Fibroblast of lung (primary cell): ENCODE measurements at regions not wholly inside any gene's neighbourhood (a gene's known extent, or its start where the extent isn't known, plus 50 kb on each side); places are given as distances from the start of the nearest gene placed in this dataset.

ENCODE experiments used
- DNase-seq, 2 donors: peaks; one replicate each; pipeline versions ENCODE4 v3.0.0 to v3.0.0-alpha.2; 2010; ENCODE audit warnings: low read depth in 2 of 2
- H2AFZ ChIP-seq: 2 replicates; pipeline ENCODE4 v1.5.1; 2012; ENCODE audit warnings: low read length, control low read depth, inconsistent platforms
- H3K27ac ChIP-seq: 2 replicates; pipeline ENCODE4 v1.5.1; 2011; ENCODE audit warnings: low read length, control low read depth; ENCODE audit not compliant: insufficient read depth
- H3K27me3 ChIP-seq: 2 replicates; pipeline ENCODE4 v1.5.1; 2011; ENCODE audit warnings: mild to moderate bottlenecking, low read length; ENCODE audit not compliant: control insufficient read depth, insufficient read depth
- H3K36me3 ChIP-seq: 2 replicates; pipeline ENCODE4 v1.5.1; 2011; ENCODE audit warnings: low read length; ENCODE audit not compliant: control insufficient read depth, insufficient read depth
- H3K4me1 ChIP-seq: 2 replicates; pipeline ENCODE4 v1.5.1; 2011; ENCODE audit warnings: low read length; ENCODE audit not compliant: control insufficient read depth, insufficient read depth; ENCODE audit errors: extremely low read depth
- H3K4me2 ChIP-seq: 2 replicates; pipeline ENCODE4 v1.5.1; 2011; ENCODE audit warnings: low read length, control low read depth; ENCODE audit not compliant: insufficient read depth; ENCODE audit errors: extremely low read depth
- H3K4me3 ChIP-seq, 4 experiments: fragments of 200-600 bp in 1 of 4; sonication (generic) in 1 of 4; replicated peaks in 1 of 4; 2 replicates each; pipeline ENCODE4 v1.5.1; 2011 to 2016; ENCODE audit warnings: low read length in 4 of 4, low read depth in 3 of 4, mild to moderate bottlenecking in 3 of 4, control low read depth in 2 of 4, inconsistent platforms in 1 of 4, mixed read lengths in 1 of 4; ENCODE audit not compliant: insufficient read depth in 1 of 4; ENCODE audit errors: control extremely low read depth in 1 of 4
- H3K79me2 ChIP-seq: 2 replicates; pipeline ENCODE4 v1.5.1; 2012; ENCODE audit warnings: mild to moderate bottlenecking, low read length, inconsistent platforms; ENCODE audit not compliant: control insufficient read depth, insufficient read depth
- H3K9ac ChIP-seq: 2 replicates; pipeline ENCODE4 v1.5.1; 2011; ENCODE audit warnings: mild to moderate bottlenecking, low read length, control low read depth; ENCODE audit not compliant: insufficient read depth
- H3K9me3 ChIP-seq: 2 replicates; pipeline ENCODE4 v1.5.1; 2012; ENCODE audit warnings: low read depth, low read length; ENCODE audit not compliant: control insufficient read depth, insufficient read depth
- H4K20me1 ChIP-seq: 2 replicates; pipeline ENCODE4 v1.5.1; 2011; ENCODE audit warnings: low read length; ENCODE audit not compliant: control insufficient read depth, insufficient read depth; ENCODE audit errors: extremely low read depth
- CTCF ChIP-seq, 2 donors: IDR thresholded peaks in 1 of 2; conservative IDR thresholded peaks in 1 of 2; 1 replicate in 1 of 2; 2 replicates in 1 of 2; pipeline ENCODE4 v1.5.1; 2011 to 2012; ENCODE audit warnings: low read length in 2 of 2, control low read depth in 1 of 2, inconsistent platforms in 1 of 2, low read depth in 1 of 2, mild to moderate bottlenecking in 1 of 2
- EZH2 ChIP-seq: IDR thresholded peaks from 2 replicates; pipeline ENCODE4 v1.5.1; 2012; ENCODE audit warnings: low read length, control low read depth, mild to moderate bottlenecking; ENCODE audit errors: missing control alignments

GRCh38 chr9:12163723-12164458 lies 529.3 kb upstream of the TYRP1 start:
- no peaks in the 10 kb centered on the region for H3K79me2 ChIP-seq
- no peak overlapping the region for H3K27ac ChIP-seq

GRCh38 chr9:12166518-12166917 lies 526.7 kb upstream of the TYRP1 start:
- no peaks in the 10 kb centered on the region for H4K20me1 ChIP-seq
- TF ChIP-seq CTCF (conservative IDR thresholded peaks at IDR 0.05 in 1 of 2, IDR thresholded peaks at IDR 0.05 in 1 of 2; ENCODE audit: low read depth in 1 of 2, low read length in 2 of 2) (no peak), EZH2 (no peak)

More at GRCh38 chr9:12163723-12164458, 529.3 kb upstream of the TYRP1 start:
- no peak overlapping the region for H2AFZ ChIP-seq
- no peaks in the 10 kb centered on the region for H3K36me3 ChIP-seq
- no peak overlapping the region for H3K4me2 ChIP-seq
- H3K4me3 ChIP-seq = no peak overlapping the region
- H3K27me3 ChIP-seq = no peaks in the 10 kb centered on the region
- H3K4me1 ChIP-seq = no peaks in the 10 kb centered on the region
- H4K20me1 ChIP-seq = no peaks in the 10 kb centered on the region
- TF ChIP-seq EZH2 = no peak
- no peak for TF ChIP-seq CTCF (conservative IDR thresholded peaks at IDR 0.05 in 1 of 2, IDR thresholded peaks at IDR 0.05 in 1 of 2; ENCODE audit: low read depth in 1 of 2, low read length in 2 of 2)
- no peaks in the 10 kb centered on the region for H3K9me3 ChIP-seq
- no peak overlapping the region for H3K9ac ChIP-seq
- DNase-seq = no peak

GRCh38 chr9:12170456-12170855 lies 522.7 kb upstream of the TYRP1 start:
- H3K36me3 ChIP-seq = no peaks in the 10 kb centered on the region
- no peaks in the 10 kb centered on the region for H3K9me3 ChIP-seq
- TF ChIP-seq CTCF (conservative IDR thresholded peaks at IDR 0.05 in 1 of 2, IDR thresholded peaks at IDR 0.05 in 1 of 2; ENCODE audit: low read depth in 1 of 2, low read length in 2 of 2) (no peak), EZH2 (no peak)
- no peaks in the 10 kb centered on the region for H4K20me1 ChIP-seq
- H3K79me2 ChIP-seq = no peaks in the 10 kb centered on the region
- no peak overlapping the region for H3K9ac ChIP-seq
- no peak overlapping the region for H3K4me2 ChIP-seq
- H3K27me3 ChIP-seq = no peaks in the 10 kb centered on the region
- H3K27ac ChIP-seq = no peak overlapping the region
- H3K4me3 ChIP-seq = no peak overlapping the region
- H2AFZ ChIP-seq = no peak overlapping the region
- no peaks in the 10 kb centered on the region for H3K4me1 ChIP-seq
- DNase-seq = no peak

More at GRCh38 chr9:12166518-12166917, 526.7 kb upstream of the TYRP1 start:
- Histone ChIP-seq H2AFZ (no peak overlapping the region), H3K4me2 (no peak overlapping the region), H3K4me1 (no peaks in the 10 kb centered on the region), H3K9me3 (no peaks in the 10 kb centered on the region), H3K36me3 (no peaks in the 10 kb centered on the region), H3K27ac (no peak overlapping the region), H3K4me3 (no peak overlapping the region), H3K79me2 (no peaks in the 10 kb centered on the region), H3K27me3 (no peaks in the 10 kb centered on the region), H3K9ac (no peak overlapping the region)
- DNase-seq = no peak
